UCSD-AML1 (cell line): ENCODE measurements at regions not wholly inside any gene's neighbourhood (a gene's known extent, or its start where the extent isn't known, plus 50 kb on each side); places are given as distances from the start of the nearest gene placed in this dataset.

ENCODE experiments used
- DNase-seq: peaks from one replicate; lab custom pipeline; 2025; ENCODE audit not compliant: unreplicated experiment; lab: John Stamatoyannopoulos, UW

DNA sequence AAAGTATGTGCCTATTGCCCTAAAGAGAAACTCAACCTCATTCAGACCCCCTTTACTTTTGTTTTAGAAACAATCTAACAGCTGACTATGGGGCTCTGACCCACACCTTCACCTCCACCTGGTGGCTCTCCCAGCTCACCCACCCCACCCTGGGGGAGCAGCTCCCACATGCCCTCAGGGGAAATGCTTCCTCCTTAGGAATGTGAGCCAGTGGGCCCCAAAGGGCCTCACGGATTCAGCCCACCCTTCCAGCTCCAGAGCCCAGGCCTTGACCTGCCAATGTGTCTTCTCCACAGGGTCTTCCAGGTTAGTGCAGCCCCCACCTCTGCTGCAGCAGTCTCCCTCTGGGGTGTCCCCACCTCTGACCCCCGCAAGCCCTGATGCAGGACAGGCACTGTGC lies 680.1 kb upstream of the RAB6C start:
- no peak for DNase-seq

- no peak for DNase-seq
Measured at GRCh38 chr2:129299756-129300155, 679.7 kb upstream of the RAB6C start.

DNA sequence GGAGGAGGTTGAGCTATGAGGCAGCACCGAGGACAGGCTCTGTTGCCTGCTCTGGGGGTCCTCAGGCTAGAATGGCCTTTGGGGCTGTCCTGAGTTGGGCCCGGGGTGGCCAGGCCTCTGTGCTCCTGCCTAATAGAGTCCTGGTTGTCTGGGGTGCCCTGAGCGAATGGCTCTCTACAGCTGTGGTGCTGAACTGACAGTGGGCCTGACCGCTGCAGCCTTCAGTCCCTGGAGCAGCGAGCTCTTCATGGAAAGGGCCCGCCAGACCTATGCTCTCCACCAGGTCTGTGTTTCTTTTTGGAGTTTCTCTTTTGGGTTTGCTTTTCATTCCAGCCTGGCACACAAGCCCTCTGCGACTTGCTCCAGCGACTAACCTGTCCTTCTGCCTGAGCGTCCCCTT lies 679.0 kb upstream of the RAB6C start:
- no peak for DNase-seq

DNA sequence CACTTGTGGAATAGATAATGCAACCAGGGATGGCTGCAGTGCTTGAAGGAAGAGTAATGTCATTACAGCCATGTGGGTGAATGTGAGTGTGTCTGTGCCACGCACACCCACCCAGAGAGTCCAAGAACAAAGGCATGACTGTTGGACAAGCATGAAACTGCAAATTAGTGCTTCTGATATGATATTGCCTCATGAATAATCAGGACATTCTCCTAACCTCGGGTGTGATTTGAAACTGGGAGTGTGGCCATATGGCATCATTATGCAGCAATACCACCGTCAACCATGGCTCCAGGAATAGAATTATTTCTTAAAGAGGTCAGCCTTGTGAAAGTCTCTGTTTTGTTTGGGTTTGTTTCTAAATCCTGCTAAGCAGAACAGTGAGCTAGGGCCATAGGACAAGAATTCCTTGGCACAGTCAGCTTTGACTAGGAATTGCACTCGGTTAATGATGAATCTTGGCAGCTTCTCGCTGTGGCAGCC lies 678.0 kb upstream of the RAB6C start:
- no peak for DNase-seq

- no peak for DNase-seq
Measured at GRCh38 chr2:129302106-129302505, 677.4 kb upstream of the RAB6C start.

GRCh38 chr2:129302561-129303183 lies 676.8 kb upstream of the RAB6C start:
- no peak for DNase-seq

DNA sequence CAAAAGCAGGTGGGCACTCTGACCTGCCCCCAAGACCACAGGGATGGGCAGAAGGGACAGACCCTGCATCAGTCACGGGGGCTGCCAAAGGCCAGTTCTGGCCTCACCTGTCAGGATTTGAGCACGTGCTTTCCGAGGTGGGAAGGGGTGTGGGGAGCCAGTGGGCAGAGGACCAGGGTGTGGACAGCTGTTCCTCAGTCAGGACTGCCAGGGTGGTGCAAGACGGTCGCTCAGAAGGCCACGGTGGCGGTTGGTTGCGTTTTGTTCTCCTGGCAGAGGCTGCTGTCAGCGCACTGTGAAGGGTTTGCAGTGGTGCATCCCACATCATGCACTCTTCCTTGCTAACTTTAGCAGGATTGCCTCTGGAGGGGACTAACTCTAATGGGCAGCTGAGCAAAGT lies 665.3 kb upstream of the RAB6C start:
- DNase-seq: no peak

DNA sequence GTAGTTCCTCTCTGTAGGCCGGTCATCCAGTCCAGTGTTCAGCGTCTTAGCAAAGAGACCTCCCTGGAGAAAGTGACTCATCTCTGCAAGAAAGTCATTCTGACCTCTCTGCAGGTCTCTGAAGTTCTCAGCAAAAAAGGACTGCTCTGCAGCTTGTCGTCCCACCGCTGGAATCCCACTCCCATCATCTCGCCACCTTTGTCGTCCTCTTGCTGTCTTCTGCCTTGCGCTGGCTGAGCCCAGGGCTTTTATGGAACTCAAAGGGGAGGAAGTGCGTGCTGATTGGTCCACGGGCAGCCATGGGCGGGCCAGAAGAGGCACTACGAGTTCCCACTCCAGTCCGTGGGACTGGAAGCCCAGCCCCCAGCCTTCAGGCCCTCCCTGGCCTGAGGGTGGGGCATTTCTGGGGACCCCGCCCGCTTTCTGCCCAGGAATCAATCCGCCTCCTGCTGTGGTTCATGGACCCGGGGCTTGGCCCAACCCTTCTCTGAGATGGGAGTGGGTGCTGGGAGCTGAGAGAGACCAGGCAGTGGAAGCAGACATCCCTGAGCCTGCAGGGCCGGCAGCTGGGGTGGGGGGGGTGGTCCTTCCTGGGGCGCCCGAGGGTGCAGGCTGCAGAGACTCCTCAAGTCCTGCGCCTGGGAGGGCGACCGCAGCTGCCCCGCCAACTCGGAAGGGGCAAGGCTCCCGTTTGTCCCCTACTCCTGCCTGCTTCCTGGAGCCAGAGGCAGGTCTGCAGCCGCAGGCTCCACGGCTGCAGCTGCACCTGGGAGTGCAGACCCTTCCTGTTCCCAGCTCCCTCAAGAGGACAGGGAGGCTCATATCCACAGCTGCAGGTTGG lies 660.7 kb upstream of the RAB6C start:
- no peak for DNase-seq

DNA sequence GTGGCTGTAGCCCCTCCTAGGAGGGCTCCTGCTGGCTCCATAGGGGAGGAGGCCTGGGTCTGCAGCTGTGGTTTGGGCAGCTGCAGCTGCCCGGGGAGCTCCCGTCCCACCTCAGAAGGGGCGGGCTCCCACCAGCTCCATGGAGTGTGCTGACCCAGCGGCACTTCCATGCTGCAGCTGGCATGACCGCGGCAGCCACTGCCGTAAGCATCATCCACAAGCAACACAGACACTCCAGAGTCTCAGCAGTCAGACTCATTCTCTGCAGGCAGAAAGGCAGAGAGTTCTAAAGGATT lies 660.1 kb upstream of the RAB6C start:
- DNase-seq: no peak

DNA sequence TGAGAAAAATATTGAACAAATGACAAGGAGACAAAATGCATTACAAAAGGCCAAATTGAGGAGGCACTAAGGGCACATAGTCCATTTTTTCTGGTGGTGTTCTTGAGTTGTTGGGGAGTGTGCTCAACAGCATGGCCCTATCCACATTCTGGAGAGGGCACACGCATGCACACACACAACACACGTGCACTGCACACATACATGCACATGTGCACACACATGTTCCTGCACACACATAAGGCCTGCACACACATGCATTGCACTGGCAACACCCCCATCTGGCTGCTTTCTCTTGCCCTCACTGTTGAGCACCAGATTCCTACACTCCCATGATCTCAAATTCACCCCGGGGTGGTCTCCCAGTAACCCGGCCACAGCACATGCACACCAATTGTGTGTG lies 659.2 kb upstream of the RAB6C start:
- DNase-seq: no peak

- DNase-seq: no peak
Measured at GRCh38 chr2:129324349-129324748, 655.1 kb upstream of the RAB6C start.

DNA sequence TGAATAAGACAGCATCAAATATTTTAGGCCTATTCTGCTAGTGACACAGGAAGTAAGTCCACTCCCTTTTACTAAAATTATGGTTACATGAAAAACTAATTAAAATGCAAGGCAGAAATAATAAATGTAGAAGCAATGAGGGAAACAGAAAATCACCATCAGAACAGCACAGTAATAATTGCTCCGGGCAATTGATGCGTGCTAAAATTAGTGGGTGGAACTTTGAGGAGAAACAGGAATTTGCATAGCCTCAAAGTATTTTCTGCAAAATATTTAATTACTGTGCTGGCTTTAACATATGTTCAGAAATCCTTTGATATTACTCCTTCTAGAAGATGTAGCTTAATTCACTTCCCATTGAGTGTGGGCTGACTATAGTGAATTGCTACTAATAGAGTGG lies 654.3 kb upstream of the RAB6C start:
- DNase-seq: no peak

DNA sequence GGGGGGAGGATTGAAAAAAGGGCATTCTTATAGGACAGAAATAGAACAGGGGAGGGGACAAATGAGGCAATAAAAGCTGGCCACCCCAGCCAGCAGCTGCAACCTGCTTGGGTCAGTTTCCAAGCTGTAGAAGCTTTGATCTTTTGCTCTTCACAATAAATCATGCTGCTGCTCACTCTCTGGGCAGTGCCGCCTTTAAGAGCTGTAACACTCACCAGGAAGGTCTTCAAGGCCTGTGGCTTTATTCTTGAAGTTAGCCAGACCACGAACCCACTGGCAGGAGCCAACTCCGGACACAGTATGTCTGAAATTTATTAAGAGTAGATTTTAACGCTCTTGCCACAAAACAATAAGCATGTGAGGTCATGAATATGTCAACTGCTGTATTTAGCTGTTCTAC lies 649.9 kb upstream of the RAB6C start:
- no peak for DNase-seq

DNA sequence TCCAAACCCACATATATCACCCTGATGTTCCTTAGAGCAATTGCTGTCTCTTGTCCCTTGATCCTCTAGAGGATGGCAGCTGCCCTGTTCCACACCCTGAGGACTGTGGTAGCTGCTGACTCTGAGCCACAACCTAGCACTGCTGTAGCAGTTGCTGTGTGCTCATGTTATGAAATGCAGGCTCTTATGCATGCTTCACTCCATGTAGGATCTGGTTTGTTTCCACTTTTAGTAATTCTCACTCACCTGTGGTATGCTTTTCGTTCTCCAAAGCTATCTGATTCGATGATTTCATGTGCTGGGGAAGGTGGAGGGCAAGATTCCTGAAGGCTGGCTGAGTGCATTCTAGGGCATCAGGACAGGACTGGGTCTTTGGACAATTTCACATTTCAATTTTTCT lies 649.0 kb upstream of the RAB6C start:
- DNase-seq: no peak

- no peak for DNase-seq
Measured at GRCh38 chr2:129331638-129332037, 647.8 kb upstream of the RAB6C start.

DNA sequence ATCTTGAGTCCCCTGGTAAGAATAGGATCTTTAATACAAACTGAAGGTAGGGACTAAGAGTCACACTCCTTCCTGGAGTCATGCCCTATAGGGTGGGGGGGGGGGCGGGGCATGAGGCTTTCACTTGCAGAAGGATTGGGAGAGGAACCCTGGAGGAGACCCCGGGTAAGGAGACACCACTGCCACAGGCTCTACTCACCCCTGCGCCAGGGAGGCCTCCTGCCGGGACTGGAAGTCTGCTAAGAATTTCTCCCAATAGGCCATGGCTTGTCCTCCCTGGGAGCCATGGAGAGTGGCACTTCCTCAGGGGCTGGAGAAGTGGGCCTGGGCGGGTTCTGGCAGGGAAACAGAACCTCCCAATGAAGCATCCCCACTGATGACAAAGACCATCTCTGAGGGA lies 645.3 kb upstream of the RAB6C start:
- no peak for DNase-seq

DNA sequence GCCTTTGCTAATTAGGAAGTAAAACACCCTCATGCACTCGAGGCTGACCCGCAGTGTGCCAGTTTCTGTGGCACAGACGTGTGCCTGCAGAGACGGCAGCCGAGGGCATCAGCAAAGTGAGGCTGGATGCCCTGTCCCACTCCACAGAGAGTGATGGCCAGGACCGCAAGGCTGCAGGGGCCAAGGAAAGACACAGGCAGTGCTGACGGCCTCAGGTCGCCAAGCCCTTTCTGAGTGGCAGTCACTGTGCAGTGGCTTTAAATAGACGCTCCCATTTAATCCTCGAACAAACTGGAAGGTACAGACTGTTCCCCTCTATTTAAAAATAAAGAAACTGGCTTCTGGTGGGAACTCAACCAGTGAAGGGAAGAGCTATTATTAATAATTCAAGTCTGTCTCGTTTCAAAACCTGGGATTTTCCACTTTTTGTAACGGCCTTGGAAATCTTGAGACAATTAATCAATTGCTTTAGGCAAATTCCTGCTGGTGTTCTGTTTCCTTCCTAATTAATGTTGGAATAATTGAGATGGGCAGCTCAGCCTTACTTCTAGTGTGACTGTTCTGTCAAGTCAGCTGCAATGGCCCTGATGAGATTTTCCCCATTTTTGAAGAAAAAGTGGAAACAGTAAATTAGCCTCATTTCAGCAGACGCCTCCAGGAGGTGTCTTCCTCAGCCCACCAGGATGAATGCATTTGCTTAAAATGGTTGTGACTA lies 644.6 kb upstream of the RAB6C start:
- DNase-seq: no peak

- DNase-seq: no peak
Measured at GRCh38 chr2:129336276-129336675, 643.2 kb upstream of the RAB6C start.

DNA sequence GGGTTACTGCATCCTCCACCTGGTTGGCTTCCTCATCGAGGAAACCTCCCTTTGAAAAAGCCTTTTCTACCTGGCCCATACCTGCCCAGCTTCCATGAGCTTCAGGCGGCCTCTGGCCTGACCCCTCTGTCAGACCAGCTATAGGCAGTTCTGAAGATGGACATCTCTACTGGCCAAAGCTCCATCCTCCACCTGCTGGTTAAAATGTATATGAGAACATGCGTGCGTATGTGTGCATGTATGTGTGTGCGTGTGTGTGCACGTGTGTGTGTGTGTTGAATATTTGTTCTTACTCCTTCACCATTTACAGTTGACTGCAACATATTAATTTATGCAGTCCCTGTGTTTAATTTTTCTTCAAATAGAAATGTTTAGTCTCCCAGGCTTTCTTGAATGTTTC lies 642.4 kb upstream of the RAB6C start:
- DNase-seq: no peak

GRCh38 chr2:129345540-129345939 lies 633.9 kb upstream of the RAB6C start:
- no peak for DNase-seq

DNA sequence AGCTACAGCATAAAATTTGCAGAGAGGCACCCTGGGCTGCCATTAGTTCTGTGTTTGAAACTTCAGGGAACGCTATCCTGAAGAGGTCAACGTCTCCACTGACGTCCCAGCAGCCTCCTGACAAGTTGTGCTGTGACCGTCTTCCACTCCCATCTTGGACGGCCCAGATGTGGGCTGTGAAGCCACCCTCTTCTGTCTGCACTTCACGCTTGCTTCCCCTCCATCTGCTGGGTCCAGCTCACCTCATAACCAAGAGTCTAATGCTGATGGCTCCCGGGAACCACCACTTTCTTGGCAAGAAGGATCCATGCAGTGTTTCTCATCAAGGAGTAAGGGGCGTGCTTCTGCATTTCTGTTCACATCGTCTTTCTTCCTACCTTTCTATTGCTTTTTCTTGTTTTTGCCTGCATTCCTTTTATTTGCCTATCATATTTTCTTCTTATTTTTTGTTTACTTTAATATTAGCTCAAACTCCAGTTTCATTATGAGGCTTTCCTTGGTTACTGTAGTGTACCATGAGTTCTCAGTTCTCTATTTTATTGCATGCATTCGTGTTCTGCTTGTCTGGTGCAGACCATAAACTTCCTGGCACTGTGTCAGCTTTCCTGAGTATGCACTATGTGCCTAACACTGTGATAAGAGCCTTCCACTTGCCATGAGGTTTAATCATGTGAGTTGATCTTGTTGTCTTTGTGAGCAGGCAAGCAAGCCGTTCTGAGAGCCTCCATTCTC lies 631.8 kb upstream of the RAB6C start:
- DNase-seq: no peak

- DNase-seq: no peak
Measured at GRCh38 chr2:129354631-129355030, 624.8 kb upstream of the RAB6C start.
